Neural cell (in vitro differentiated cells): ENCODE measurements at regions not wholly inside any gene's neighbourhood (a gene's known extent, or its start where the extent isn't known, plus 50 kb on each side); places are given as distances from the start of the nearest gene placed in this dataset.

Source experiments
- H2AFZ ChIP-seq: fragments of 200-600, 300-800 bp; sonication (generic), shearing (Covaris generic); 2 replicates; pipeline ENCODE4 v1.6.0; 2014; ENCODE audit warnings: low read depth, mild to moderate bottlenecking, antibody characterized with exemption, low read length, moderate library complexity
- H3F3A ChIP-seq: fragments of 200-600 bp; shearing (Covaris generic); 2 replicates; pipeline ENCODE4 v1.6.1; 2016; ENCODE audit warnings: mild to moderate bottlenecking, moderate library complexity, mixed read lengths, antibody characterized with exemption, low read length; ENCODE audit not compliant: insufficient read depth, poor library complexity, severe bottlenecking
- H3K27ac ChIP-seq: fragments of 200-600, 300-800 bp; sonication (generic), shearing (Covaris generic); 2 replicates; pipeline ENCODE4 v1.5.1; 2014; ENCODE audit warnings: mild to moderate bottlenecking, low read length, moderate library complexity
- H3K27me3 ChIP-seq: fragments of 300-800, 200-600 bp; sonication (generic), shearing (Covaris generic); 2 replicates; pipeline ENCODE4 v1.6.0; 2014; ENCODE audit warnings: mild to moderate bottlenecking, low read depth, low read length, moderate library complexity; ENCODE audit not compliant: insufficient read depth
- H3K36me3 ChIP-seq: fragments of 300-800, 200-600 bp; sonication (generic), shearing (Covaris generic); 2 replicates; pipeline ENCODE4 v1.5.1; 2014; ENCODE audit warnings: mild to moderate bottlenecking, antibody characterized with exemption, low read length, moderate library complexity; ENCODE audit not compliant: insufficient read depth
- H3K4me2 ChIP-seq: fragments of 300-800, 200-600 bp; sonication (generic), shearing (Covaris generic); 2 replicates; pipeline ENCODE4 v1.6.0; 2014; ENCODE audit warnings: mild to moderate bottlenecking, low read length
- H3K4me3 ChIP-seq: fragments of 300-800, 200-600 bp; sonication (generic), shearing (Covaris generic); 2 replicates; pipeline ENCODE4 v1.5.1; 2014; ENCODE audit warnings: mild to moderate bottlenecking, low read length, moderate library complexity
- H3K79me2 ChIP-seq: fragments of 200-600 bp; shearing (Covaris generic); replicated peaks from 2 replicates; pipeline ENCODE4 v1.6.0; 2014; ENCODE audit warnings: mild to moderate bottlenecking, low read length, moderate library complexity; ENCODE audit not compliant: insufficient read depth
- H3K9ac ChIP-seq: fragments of 300-800, 200-600 bp; sonication (generic), shearing (Covaris generic); 2 replicates; pipeline ENCODE4 v1.6.1; 2016; ENCODE audit warnings: mild to moderate bottlenecking, low read length, mixed read lengths
- H3K9me2 ChIP-seq: fragments of 200-600 bp; shearing (Covaris generic); 2 replicates; pipeline ENCODE4 v1.6.1; 2016; ENCODE audit warnings: mild to moderate bottlenecking, low read length, mixed read lengths; ENCODE audit not compliant: insufficient read depth
- H3K9me3 ChIP-seq: fragments of 200-600, 300-800 bp; sonication (generic), shearing (Covaris generic); 2 replicates; pipeline ENCODE4 v1.6.1; 2016; ENCODE audit warnings: mild to moderate bottlenecking, mixed run types, low read length, moderate library complexity, mixed read lengths
- H4K20me1 ChIP-seq: fragments of 200-600 bp; shearing (Covaris generic); 2 replicates; pipeline ENCODE4 v1.6.1; 2016; ENCODE audit warnings: mild to moderate bottlenecking, mixed run types; ENCODE audit not compliant: insufficient read depth
- EP300 ChIP-seq: fragments of 450-650 bp; conservative IDR thresholded peaks from 2 replicates; pipeline ENCODE4 v1.6.1; 2014; ENCODE audit warnings: antibody characterized with exemption, mild to moderate bottlenecking, moderate library complexity; ENCODE audit not compliant: poor library complexity, severe bottlenecking
- EZH2 ChIP-seq: fragments of 200-600, 300-800 bp; shearing (Covaris generic), sonication (generic); IDR thresholded peaks from 2 replicates; pipeline ENCODE4 v1.6.1; 2014; ENCODE audit warnings: antibody characterized with exemption, low read length, borderline replicate concordance, mild to moderate bottlenecking; ENCODE audit not compliant: insufficient read depth, poor library complexity, severe bottlenecking
- MXI1 ChIP-seq: fragments of 450-650 bp; conservative IDR thresholded peaks from 2 replicates; pipeline ENCODE4 v1.6.1; 2014; ENCODE audit warnings: antibody characterized with exemption, mild to moderate bottlenecking; ENCODE audit not compliant: poor library complexity, severe bottlenecking
- POLR2AphosphoS5 ChIP-seq: IDR thresholded peaks from 2 replicates; pipeline ENCODE4 v1.6.1; 2012
- RAD21 ChIP-seq: fragments of 450-650 bp; conservative IDR thresholded peaks from 2 replicates; pipeline ENCODE4 v1.6.1; 2014; ENCODE audit warnings: antibody characterized with exemption, mild to moderate bottlenecking, moderate library complexity
- REST ChIP-seq: IDR thresholded peaks from 2 replicates; pipeline ENCODE4 v1.6.1; 2012; ENCODE audit warnings: borderline replicate concordance
- SMC3 ChIP-seq: fragments of 450-650 bp; conservative IDR thresholded peaks from 2 replicates; pipeline ENCODE4 v1.6.1; 2014; ENCODE audit warnings: antibody characterized with exemption, mild to moderate bottlenecking, moderate library complexity; ENCODE audit not compliant: poor library complexity
- TAF1 ChIP-seq: IDR thresholded peaks from 2 replicates; pipeline ENCODE4 v1.6.1; 2012; ENCODE audit warnings: low read depth
- TF ChIP-seq, protein P1 (sequence below): fragments of 450-650 bp; IDR thresholded peaks from 2 replicates; pipeline ENCODE4 v1.5.1; 2014; ENCODE audit warnings: antibody characterized with exemption, mild to moderate bottlenecking, moderate library complexity; ENCODE audit not compliant: poor library complexity, severe bottlenecking

- Histone ChIP-seq H3K9me2 (no peaks in the 10 kb centered on the region), H3K4me3 (no peak overlapping the region)
These were observed 410.7 kb downstream of the CENPC start for GRCh38 chr4:67134616-67135015.

GRCh38 chr4:67133162-67133561, 412.1 kb downstream of the CENPC start:
- Histone ChIP-seq H3K9me2 (no peaks in the 10 kb centered on the region), H3K4me3 (no peak overlapping the region), H2AFZ (no peak overlapping the region), H3K9ac (no peak overlapping the region), H3K79me2 (no peaks in the 10 kb centered on the region), H3F3A (no peaks in the 10 kb centered on the region), H3K27me3 (no peaks in the 10 kb centered on the region), H3K4me2 (no peak overlapping the region), H3K27ac (no peak overlapping the region), H3K36me3 (no peaks in the 10 kb centered on the region), H3K9me3 (no peaks in the 10 kb centered on the region), H4K20me1 (no peaks in the 10 kb centered on the region)
- TF ChIP-seq TAF1 (no peak), EP300 (no peak), REST (no peak), RAD21 (no peak), MXI1 (no peak), EZH2 (no peak)

More at GRCh38 chr4:67134616-67135015, 410.7 kb downstream of the CENPC start:
- Histone ChIP-seq H3K9ac (no peak overlapping the region), H4K20me1 (no peaks in the 10 kb centered on the region), H3K4me2 (no peak overlapping the region), H3K27ac (no peak overlapping the region), H2AFZ (no peak overlapping the region), H3K36me3 (no peaks in the 10 kb centered on the region), H3F3A (no peaks in the 10 kb centered on the region), H3K9me3 (no peaks in the 10 kb centered on the region), H3K27me3 (no peaks in the 10 kb centered on the region), H3K79me2 (no peaks in the 10 kb centered on the region)
- TF ChIP-seq, protein P1, sequence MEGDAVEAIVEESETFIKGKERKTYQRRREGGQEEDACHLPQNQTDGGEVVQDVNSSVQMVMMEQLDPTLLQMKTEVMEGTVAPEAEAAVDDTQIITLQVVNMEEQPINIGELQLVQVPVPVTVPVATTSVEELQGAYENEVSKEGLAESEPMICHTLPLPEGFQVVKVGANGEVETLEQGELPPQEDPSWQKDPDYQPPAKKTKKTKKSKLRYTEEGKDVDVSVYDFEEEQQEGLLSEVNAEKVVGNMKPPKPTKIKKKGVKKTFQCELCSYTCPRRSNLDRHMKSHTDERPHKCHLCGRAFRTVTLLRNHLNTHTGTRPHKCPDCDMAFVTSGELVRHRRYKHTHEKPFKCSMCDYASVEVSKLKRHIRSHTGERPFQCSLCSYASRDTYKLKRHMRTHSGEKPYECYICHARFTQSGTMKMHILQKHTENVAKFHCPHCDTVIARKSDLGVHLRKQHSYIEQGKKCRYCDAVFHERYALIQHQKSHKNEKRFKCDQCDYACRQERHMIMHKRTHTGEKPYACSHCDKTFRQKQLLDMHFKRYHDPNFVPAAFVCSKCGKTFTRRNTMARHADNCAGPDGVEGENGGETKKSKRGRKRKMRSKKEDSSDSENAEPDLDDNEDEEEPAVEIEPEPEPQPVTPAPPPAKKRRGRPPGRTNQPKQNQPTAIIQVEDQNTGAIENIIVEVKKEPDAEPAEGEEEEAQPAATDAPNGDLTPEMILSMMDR, result no peak
- TF ChIP-seq EP300 (no peak), POLR2AphosphoS5 (no peak), SMC3 (no peak), EZH2 (no peak), RAD21 (no peak), REST (no peak), TAF1 (no peak), MXI1 (no peak)
